ENCODE measurements at regions not wholly inside any gene's neighbourhood (a gene's known extent, or its start where the extent isn't known, plus 50 kb on each side); places are given as distances from the start of the nearest gene placed in this dataset.

DNA sequence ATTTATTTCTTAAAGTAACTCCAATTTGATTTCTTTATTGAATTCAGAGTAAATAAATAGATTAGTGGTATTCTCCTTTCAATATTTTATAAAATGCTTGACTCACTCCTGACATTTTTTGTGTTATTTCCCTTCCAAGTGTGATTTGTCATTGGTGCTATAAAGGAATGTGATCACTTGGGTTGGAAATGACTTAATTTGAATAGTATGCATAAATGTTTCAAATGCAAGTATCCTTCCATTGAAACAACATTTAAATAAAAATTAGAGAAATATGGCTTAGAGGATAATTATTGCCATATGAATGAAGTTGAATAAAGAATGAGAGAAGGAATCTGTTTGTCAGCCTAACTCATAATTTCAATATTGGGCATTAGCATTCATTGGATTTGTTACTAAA, 182.7 kb downstream of the PABPC4L start:
- DNase-seq = no peak

DNA sequence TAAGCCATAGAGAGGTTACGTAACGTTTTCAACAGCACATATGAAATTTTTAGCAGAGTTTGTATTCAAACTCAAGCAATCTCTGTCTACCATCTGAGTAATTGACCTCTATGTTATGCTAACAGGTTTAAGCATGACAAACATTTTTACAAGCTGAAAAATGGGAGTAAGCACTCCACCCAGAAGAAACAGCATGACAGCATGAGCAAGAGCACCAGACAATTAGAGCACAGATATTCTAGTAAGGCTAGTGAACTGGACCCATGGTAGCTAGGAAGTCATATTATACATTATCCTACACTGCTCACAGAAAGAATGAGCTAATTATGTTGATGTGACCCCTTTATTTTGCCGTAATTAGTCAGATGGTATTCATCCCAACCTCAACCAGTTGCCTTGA, 200.5 kb downstream of the PABPC4L start:
- DNase-seq = no peak

DNA sequence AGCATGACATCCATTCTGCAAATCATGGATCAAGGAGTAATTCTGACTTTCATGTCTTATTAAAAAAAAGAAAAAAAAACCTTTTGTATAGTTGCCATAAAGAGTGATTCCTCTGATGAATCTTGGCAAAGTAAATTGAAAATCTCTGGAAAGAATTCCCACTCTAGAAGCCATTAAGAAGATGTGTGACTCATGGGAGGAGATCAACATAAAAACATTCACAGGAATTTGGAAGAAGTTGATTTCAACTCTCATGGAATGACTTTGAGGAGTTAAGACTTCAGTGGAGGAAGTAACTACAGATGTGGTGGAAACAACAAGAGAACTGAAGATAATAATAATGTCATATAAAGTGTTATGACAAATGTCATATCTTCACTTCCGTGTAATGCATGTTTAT, 204.2 kb downstream of the PABPC4L start:
- DNase-seq = no peak

DNA sequence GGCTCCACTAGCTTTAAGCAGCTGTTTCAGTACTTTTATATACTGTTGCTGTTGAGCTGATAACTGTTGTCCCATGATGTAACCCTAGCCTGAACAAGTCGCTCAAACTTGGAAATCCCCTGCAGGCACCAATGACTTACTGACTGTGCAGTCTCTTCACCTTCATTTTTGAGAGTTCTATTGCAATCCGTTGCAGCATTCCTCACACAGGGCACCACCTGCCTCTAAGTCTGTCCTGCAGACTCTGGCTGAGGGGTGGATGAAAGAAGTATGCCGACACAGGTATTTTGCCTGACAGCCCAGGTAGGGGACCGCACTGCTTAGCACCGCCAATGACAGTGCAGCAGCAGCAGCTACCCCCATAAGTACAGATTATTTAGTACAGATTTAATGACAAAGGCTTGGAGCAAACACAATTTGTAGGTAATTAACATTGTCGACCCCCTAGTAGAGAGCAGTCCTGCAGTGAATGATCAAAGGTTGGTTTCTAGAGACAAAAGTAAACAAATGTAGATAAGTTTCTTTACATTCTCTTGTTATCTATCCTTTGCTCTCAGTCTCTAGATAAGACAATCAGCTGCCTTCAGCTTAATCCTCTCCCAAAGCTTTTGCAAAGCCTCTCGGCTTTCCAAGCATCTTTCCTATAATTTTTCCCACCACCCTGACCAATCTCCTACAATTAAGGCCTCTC, 205.0 kb downstream of the PABPC4L start:
- DNase-seq = no peak

- DNase-seq = no peak
These were observed 206.2 kb downstream of the PABPC4L start for GRCh38 chr4:133995243-133995960.

DNA sequence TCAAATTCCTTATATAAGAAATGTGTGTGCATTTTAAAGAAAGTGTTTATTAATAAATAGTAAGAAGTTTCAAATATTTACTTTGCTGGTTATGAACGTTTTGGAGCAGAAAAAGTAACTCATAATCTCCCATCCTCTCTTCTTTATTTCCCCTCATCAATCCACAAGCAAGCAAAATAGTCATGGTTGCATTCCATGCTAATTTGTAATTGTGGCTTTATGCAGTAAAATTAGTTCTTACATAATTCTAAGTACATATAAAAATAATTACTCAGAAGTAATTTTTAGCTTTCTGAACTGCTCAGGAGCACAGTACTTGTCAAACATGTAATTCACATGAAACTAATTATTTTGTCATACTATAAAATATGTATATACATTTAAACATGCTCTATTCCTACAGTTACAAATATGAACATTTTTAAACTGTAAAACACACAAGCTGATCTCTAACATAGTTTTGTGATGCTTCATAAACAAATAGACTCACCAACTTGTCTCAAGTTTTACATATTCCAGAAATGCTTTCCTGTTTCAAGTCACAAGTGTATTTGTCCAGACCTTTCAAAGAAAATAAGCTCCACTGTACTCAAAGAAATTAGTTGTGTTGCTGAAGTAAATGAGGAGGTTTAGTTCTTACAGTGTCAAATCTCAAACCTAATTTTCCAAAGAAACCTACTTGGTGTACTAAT, 218.9 kb downstream of the PABPC4L start:
- DNase-seq = no peak

DNA sequence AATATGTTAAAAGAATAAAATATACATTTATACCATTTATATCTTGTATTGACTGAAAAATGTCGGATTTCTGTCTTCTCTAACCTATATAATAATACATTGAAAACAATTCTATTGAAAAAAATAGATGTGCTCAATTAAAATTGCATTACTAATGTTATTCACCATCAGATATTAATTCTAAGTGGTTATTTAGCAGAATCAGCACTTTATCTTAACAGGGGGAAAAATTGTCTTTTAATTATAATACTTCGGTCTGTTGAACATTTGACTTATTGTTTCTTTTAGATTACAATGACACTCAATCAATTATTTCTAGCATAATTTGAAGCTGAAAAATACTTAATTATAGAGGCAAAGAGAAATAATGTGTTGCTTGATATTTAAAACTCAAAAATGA, 220.3 kb downstream of the PABPC4L start:
- DNase-seq = no peak

DNA sequence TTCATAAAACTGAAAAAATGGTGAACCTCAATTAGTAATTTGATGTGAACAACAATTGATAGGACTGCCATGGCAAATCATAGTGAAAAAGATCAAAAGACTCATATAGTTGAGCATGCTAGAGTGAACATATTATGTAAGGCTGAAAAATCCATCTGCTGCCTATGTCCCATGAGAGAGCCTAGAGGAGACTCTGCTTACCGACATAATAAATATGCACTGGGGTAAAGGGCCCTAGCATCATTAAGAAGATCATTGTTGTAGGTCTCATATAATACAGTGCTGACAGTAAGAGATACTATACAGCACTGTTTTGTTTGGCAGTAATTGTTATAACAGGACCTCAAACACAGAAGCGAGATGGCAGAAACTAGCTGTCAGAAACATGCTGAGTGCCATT, 229.0 kb downstream of the PABPC4L start:
- no peak for DNase-seq

- DNase-seq = peak; percentile 5
These were observed 232.3 kb downstream of the PABPC4L start for GRCh38 chr4:133969202-133969848.

DNA sequence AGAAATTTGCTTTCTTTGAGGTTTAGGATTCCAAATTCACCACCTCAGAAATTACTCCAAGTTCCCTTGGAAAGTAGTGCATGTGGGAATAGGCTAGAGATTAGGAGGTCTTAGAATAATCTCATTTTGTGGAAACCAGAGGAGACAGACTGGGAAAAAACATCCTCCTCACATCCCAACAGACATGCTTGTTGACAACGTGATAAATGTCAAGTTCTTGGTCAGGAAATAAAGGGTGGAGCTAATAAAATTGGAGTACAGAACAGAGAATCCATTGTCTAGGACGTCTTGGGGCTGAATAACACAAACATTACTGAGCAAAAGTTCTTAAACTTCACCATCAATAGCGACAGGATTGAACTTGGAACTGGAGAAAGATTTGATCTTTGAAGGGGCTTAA, 233.4 kb downstream of the PABPC4L start:
- DNase-seq = no peak

DNA sequence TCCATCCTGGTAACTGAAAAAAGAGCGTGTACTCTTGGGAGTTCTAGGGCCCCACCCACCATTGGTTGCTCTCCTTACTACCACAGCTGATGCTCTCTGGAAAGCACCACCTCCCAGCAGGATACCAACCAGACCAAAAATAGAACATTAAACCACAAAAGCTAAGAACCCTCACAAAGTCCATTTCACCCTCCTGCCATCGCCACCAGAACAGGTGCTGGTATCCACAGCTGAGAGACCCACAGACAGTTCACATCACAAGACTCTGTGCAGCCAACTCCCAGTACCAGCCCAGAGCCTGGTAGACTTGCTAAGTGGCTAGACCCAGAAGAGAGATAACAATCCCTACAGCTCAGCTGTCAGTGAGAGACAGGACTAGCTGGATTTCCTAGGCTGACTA, 240.6 kb downstream of the PABPC4L start:
- no peak for DNase-seq

DNA sequence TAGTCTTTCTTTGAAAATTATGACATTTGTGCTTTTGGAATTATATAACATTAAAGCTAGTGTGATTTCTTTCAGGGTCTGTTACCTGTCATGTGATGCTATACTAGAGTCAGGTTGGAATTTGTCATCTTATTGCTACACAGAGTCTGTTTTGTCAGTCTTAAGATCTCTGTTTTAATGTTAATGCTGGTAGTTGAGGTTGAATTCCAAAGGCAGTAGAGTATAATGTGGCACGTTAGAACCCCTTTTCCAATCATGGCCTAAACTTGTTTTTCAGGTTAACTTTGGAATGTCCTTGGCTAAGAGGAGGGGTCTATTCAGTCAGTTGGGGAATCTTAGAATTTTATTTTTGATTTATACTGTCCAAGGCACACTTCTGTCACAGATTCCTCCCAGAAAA, 258.5 kb downstream of the PABPC4L start:
- DNase-seq = no peak

DNA sequence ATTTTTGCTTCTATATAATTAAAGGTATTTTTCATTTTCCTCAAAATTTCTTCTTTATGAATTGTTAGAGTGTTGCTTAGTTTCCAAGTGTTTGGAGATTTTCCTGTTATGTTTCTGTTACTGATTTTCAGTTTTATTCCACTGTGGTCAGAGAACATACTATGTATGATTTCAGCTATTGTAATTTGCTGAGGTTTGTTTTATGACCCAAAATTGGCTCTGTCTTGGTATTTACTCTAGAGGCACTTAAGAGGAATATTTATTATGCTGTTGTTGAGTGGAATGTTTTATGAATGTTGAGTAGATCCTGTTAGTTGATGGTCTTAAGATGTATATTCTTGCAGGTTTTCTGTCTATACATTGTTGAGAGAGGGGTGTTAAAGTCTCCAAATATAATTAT, 263.5 kb downstream of the PABPC4L start:
- DNase-seq = no peak

DNA sequence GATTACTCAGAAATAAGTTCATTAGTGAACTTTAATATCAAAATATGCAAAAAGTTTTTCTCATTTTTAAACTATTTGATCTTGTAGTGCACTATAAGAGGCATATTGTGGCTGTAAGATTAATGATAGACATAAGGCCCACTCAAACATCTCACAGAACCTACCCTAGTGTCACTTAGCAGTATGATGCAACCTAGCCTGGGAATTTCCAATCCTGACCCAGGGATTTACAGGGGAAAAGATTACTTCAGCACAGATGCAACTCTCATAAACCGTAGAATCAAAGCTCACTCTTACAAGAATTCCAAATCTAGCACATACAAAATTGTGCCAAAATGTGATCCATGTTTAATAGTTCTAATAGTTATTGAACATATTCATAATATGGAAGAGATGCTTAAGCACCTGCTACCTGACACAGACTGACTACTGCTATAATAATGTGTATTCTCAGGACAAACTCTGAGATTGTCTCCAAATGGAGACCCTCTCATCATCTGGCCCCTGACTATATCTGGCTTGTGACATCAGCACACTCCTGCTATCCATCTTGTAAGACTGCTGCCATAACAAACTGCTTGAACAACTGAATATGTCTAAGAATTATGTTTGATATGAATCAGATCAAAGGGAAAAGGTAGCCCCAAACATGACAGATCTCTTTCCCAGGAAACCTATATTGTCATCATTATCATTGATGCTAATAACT, 271.9 kb downstream of the PABPC4L start:
- no peak for DNase-seq

GRCh38 chr4:133921280-133922195, 280.1 kb downstream of the PABPC4L start:
- no peak for DNase-seq

DNA sequence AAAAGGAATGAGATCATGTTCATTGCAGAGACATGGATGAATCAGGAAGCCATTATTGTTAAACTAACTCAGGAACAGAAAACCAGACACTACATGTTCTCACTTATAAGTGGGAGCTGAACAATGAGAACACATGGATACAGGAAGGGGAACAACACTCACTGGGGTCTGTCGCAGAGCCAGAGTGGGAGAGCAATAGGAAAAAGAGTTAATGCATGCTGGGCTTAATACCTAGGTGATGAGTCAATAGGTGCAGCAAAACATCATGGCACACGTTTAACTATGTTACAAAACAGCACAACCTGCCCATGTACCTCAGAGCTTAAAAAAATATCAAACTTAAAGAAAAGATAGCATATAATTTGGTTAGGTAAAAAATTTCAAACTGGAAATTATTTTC, 281.4 kb downstream of the PABPC4L start:
- DNase-seq = no peak

- no peak for DNase-seq
These were observed 291.4 kb downstream of the PABPC4L start for GRCh38 chr4:133910165-133910564.

GRCh38 chr4:133903029-133903428, 298.6 kb downstream of the PABPC4L start:
- no peak for DNase-seq

DNA sequence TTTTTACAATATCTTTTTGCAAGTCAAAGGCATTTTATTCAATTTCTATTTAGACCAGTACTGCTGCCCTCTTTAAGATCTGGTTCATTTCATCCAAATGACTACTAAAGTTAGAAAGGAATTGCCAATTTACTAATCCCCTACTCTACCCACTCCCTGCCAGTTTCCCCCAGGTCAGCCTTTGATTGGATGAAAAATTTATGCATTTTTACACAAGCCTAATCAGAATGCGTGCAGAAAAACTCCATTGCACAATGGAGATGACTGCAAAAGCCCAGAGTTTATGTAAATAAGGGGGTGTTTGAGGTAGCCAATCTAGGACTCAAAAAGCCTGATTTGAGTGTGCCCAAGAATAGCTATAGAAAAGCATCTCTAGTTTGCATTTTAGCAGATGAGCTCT, 310.6 kb downstream of the PABPC4L start:
- no peak for DNase-seq

- DNase-seq = no peak
These were observed 313.9 kb downstream of the PABPC4L start for GRCh38 chr4:133887723-133888122.

- DNase-seq = no peak
These were observed 332.1 kb downstream of the PABPC4L start for GRCh38 chr4:133869486-133869885.

DNA sequence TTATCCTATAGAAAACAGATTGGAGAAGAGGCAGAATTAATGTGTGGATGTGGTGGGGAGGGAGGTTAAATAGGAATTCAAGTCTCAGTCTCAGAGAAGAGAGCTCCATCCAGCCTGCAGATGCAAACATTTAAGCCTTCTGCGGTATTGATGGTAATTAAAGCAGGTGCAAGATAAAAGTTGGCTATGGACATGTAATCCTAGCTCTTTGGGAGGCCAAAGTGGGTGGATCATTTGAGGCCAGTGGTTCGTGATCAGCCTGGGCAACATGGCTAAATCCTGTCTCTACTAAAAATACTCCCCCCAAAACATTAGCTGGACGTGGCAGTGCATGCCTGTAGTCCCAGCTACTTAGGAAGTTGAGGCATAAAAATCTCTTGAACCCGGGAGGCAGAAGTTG, 332.7 kb downstream of the PABPC4L start:
- no peak for DNase-seq
